GM21447 (cell line): ENCODE measurements at regions not wholly inside any gene's neighbourhood (a gene's known extent, or its start where the extent isn't known, plus 50 kb on each side); places are given as distances from the start of the nearest gene placed in this dataset.

ENCODE experiments used
- ATAC-seq: cut with Tn5 transposase; IDR thresholded peaks from one replicate; pipeline ENCODE4 v1.9.1; 2021; ENCODE audit not compliant: unreplicated experiment

- ATAC-seq: no peak
Observed at GRCh38 chr5:158413122-158413680, 554.3 kb upstream of the CLINT1 start.

- ATAC-seq: no peak
Observed at GRCh38 chr5:158410976-158411375, 552.0 kb upstream of the CLINT1 start.

- peak; percentile 53 for ATAC-seq
Observed at GRCh38 chr5:158409507-158409906, 550.6 kb upstream of the CLINT1 start.

GRCh38 chr5:158407824-158408195 lies 548.9 kb upstream of the CLINT1 start:
- no peak for ATAC-seq

DNA sequence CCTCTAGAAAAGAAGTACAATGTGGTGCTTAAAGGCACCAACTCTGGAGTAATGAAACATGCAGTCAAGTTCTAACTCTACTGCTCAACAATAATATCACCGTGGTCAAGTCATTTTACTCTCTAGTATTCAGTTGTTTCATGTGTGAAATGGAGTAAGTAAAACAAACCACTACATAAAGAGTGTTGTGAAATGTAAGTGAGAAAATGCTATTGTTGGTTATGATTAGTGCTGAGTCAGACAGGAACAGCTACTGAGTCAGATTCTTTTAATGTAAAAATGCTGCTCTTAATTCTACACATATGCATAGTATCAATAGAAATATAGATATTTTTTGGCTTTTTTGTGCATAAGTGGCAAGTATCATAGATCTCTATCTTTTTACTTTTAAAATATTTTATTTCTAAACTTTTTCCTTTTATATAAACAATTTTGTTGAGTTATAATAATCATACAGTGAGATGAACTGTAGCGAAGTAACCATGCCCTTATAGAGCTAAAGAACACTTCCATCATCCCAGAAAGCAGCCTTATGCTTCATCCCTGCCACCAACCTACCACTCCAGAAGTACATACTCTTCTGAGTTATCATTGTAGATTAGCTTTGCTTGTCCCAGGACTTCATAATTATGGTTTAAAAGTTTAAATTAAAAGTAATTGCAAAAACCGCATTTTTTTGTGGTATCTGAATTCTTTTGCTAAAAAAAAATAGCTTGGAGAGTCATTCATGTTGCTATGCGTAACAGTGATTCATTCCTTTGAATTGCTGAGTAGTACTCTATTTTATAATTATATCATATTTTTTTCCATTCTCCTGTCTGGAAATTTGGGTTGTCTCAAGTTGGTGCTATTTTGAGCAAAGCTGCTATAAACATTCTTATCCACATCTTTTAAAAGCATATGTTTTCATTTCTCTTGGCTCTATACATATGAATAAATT lies 548.2 kb upstream of the CLINT1 start:
- no peak for ATAC-seq

GRCh38 chr5:158398360-158399201 lies 539.6 kb upstream of the CLINT1 start:
- peak; percentile 85 for ATAC-seq

GRCh38 chr5:158397278-158397677 lies 538.3 kb upstream of the CLINT1 start:
- ATAC-seq: no peak

DNA sequence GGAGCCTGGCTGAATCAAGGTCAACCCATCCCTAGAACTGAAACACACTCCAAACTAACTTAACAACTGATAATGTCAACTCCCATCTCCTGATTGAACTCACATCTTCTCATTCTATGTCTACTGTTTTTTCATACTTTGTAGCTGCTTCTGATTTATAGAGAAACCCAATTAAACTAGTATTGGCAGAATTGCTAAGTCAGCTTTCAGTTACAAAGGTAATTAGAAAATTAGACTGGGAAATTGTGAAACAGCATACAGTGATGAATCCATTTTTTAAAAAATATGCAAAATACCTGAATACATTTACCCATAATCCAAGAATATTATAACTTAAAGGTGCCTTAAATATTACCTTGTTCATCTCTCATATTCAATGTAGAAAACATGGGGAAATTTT lies 535.2 kb upstream of the CLINT1 start:
- ATAC-seq: no peak

GRCh38 chr5:158393457-158393856 lies 534.5 kb upstream of the CLINT1 start:
- no peak for ATAC-seq

DNA sequence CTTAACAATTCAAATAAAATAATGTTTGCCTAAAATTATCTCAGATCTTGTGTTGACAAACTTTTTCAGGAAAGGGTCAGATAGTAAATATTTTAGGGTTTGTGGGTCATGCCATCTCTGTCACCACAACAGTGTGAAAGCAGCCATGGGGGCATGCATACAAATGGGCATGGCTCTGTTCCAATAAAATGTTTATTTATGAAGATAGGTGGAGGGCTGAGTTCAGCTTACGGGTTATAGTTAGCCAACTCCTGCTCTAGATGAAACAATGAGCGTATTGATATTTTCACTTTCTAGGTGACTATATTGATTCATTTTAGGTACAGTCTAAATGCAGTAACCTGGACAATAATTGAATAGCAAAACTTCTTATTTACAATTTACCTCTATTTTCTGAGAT lies 533.8 kb upstream of the CLINT1 start:
- no peak for ATAC-seq

DNA sequence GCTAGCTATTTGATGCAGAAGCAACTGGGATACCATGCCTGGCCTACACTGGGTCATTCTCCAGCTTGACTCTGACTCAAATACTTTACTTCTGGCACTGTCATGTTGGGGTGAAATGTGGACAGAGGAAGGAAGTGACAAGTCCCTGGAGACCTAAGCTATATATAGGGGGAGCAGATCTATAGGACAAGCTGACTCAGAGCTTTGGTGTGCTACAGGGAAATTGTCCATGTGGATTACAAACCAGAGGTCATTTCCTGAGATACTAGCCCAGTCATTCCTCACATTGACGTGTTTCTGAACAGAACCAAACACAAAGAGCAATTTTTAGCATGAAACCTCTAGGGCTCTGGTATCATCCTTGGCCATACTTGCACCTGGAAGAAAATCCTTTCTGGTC lies 531.6 kb upstream of the CLINT1 start:
- ATAC-seq: peak; percentile 70

DNA sequence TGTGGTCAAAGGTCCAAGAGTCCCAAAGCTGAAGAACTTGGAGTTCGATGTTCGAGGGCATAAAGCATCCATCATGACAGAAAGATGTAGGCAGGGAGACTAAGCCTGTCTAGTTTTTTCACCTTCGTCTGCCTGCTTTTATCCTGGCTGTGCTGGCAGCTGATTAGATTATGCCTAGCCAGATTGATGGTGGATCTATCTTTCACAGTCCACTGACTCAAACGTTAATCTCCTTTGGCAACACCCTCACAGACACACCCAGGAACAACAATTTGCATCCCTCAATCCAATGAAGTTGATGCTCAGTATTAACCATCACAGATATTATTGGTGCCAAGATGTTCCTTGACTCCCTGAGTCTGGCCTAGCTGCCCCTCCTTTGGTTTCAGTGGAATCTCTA lies 530.8 kb upstream of the CLINT1 start:
- ATAC-seq: no peak

- no peak for ATAC-seq
Observed at GRCh38 chr5:158388021-158388420, 529.1 kb upstream of the CLINT1 start.

GRCh38 chr5:158387499-158387898 lies 528.6 kb upstream of the CLINT1 start:
- ATAC-seq: no peak

DNA sequence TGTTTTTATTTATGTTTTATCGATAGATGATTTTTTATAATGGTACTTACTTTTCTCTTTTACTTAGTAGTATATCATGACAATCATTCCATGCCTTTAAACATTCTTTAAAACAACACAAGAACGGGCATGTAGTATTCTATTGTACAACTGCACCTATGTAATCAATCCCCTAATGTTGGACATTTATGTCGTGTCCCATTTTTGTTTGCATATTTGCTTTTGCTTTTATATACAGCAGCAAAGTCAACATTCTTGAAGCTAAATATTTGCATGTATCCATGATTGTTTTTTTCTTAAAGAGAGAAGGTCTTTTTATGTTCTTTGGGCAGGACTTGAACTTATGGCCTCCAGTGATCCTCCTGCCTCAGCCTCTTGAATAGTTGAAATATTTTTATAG lies 527.0 kb upstream of the CLINT1 start:
- ATAC-seq: no peak

GRCh38 chr5:158384535-158385481 lies 525.9 kb upstream of the CLINT1 start:
- no peak for ATAC-seq

DNA sequence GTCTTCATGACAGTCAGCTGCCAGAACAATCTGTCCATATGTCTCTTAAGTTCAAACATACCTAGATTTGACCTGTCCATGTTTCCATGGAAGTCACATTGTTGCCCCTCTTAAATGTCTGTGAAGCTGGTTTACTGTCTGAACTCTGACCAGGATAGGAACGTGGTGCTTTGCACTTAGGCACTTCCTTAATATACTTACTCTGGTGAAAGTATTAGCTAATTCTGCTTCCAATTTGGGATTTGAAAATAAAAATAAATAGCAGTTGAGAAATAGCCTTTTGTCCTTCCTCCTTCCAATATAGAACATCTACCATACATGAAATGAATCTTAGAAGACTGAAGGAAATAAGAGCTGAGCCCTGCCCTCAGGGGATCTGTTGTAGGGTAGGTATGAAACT lies 524.5 kb upstream of the CLINT1 start:
- ATAC-seq: no peak

- peak; percentile 92 for ATAC-seq
Observed at GRCh38 chr5:158382473-158382872, 523.5 kb upstream of the CLINT1 start.

GRCh38 chr5:158381614-158382160 lies 522.7 kb upstream of the CLINT1 start:
- ATAC-seq: no peak

DNA sequence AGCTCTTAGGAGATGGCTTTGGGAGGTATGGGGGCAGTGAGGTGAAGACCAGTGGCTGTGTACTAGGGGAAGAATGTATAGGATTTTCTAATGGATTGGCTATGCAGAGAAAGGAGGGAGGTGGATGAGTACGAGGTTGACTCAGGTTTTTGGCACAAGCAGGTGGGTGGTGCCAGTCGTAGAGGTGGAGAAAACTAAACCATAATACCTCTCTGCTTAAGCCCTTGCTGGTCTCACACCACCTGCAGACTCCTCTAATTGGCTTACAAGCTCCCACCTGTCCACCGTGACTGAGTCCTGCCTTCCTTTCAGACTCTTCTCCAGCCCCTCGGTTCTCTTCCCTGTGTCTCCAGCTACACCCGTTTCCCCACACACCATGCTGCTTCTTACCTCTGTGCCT lies 521.7 kb upstream of the CLINT1 start:
- ATAC-seq: no peak
